Right forelimb (tissue), 1 donor: ENCODE measurements at regions not wholly inside any gene's neighbourhood (a gene's known extent, or its start where the extent isn't known, plus 50 kb on each side); places are given as distances from the start of the nearest gene placed in this dataset.

Source experiments
- DNase-seq: peaks from one replicate; pipeline ENCODE4 v3.0.0-alpha.2; 2018

- DNase-seq = no peak
These were observed 311.3 kb downstream of the KLF5 start for GRCh38 chr13:73370066-73370465.

GRCh38 chr13:73369095-73369494 is 310.3 kb downstream of the KLF5 start:
- no peak for DNase-seq

GRCh38 chr13:73368608-73369007 is 309.8 kb downstream of the KLF5 start:
- no peak for DNase-seq

GRCh38 chr13:73367886-73368285 is 309.1 kb downstream of the KLF5 start:
- no peak for DNase-seq

- DNase-seq = no peak
These were observed 307.4 kb downstream of the KLF5 start for GRCh38 chr13:73366241-73366640.

- DNase-seq = no peak
These were observed 306.9 kb downstream of the KLF5 start for GRCh38 chr13:73365681-73366080.

- no peak for DNase-seq
These were observed 306.4 kb downstream of the KLF5 start for GRCh38 chr13:73365252-73365651.

GRCh38 chr13:73364736-73365135 is 305.9 kb downstream of the KLF5 start:
- no peak for DNase-seq

- DNase-seq = no peak
These were observed 299.8 kb downstream of the KLF5 start for GRCh38 chr13:73358606-73359095.

GRCh38 chr13:73355134-73355533 is 296.3 kb downstream of the KLF5 start:
- DNase-seq = no peak

- DNase-seq = no peak
These were observed 292.9 kb downstream of the KLF5 start for GRCh38 chr13:73351730-73352129.

GRCh38 chr13:73341748-73342147 is 282.9 kb downstream of the KLF5 start:
- no peak for DNase-seq

GRCh38 chr13:73340069-73340468 is 281.3 kb downstream of the KLF5 start:
- DNase-seq = no peak

- DNase-seq = no peak
These were observed 280.3 kb downstream of the KLF5 start for GRCh38 chr13:73339086-73339485.

- DNase-seq = no peak
These were observed 279.6 kb downstream of the KLF5 start for GRCh38 chr13:73338389-73338788.

GRCh38 chr13:73337532-73337931 is 278.7 kb downstream of the KLF5 start:
- no peak for DNase-seq

- DNase-seq = no peak
These were observed 278.0 kb downstream of the KLF5 start for GRCh38 chr13:73336773-73337172.

GRCh38 chr13:73335944-73336343 is 277.1 kb downstream of the KLF5 start:
- no peak for DNase-seq

GRCh38 chr13:73335210-73335609 is 276.4 kb downstream of the KLF5 start:
- no peak for DNase-seq

- no peak for DNase-seq
These were observed 275.6 kb downstream of the KLF5 start for GRCh38 chr13:73334445-73334844.

GRCh38 chr13:73331556-73331955 is 272.8 kb downstream of the KLF5 start:
- DNase-seq = no peak

- DNase-seq = no peak
These were observed 270.6 kb downstream of the KLF5 start for GRCh38 chr13:73329355-73329754.

GRCh38 chr13:73327579-73327978 is 268.8 kb downstream of the KLF5 start:
- DNase-seq = no peak

GRCh38 chr13:73325723-73326558 is 267.1 kb downstream of the KLF5 start:
- no peak for DNase-seq
